ENCODE measurements at regions not wholly inside any gene's neighbourhood (a gene's known extent, or its start where the extent isn't known, plus 50 kb on each side); places are given as distances from the start of the nearest gene placed in this dataset.

DNA sequence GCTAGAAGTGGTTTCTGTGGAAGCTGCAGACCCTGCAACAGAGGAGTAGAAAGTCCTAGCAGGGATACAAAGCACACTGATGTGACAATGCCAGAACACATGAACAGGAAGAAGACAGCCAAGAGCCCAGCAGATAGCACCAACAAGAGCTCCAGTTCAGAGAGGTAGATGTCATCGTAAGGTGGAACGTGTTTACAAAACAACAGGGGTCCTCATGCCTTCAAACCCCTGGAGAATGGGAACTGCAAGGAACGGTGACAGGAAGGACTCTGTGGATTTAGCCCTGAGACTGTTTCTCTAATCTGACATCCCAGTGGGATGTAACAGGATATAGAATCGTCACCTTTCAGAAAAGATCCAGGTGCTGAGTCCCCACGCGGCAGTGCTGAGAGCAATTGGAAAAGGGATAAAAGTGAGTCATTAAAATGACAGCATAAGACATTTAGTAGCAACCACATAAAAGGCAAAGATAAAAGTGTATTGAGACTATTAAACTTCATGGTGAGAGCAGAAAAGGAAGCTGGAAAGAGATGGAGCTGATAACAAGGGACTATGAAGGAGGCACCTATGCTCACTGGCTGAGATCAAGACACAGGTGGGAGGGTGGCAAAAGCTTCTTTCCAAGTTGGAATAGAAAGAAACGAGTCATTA lies 195.2 kb downstream of the FBXO15 start:
- DNase-seq (ENCODE audit: low spot score), result no peak
- in situ Hi-C loops (cut with MboI; ENCODE audit: low sequenced_read_pairs, unreplicated experiment), result no loop called here
- TF ChIP-seq, protein P1, sequence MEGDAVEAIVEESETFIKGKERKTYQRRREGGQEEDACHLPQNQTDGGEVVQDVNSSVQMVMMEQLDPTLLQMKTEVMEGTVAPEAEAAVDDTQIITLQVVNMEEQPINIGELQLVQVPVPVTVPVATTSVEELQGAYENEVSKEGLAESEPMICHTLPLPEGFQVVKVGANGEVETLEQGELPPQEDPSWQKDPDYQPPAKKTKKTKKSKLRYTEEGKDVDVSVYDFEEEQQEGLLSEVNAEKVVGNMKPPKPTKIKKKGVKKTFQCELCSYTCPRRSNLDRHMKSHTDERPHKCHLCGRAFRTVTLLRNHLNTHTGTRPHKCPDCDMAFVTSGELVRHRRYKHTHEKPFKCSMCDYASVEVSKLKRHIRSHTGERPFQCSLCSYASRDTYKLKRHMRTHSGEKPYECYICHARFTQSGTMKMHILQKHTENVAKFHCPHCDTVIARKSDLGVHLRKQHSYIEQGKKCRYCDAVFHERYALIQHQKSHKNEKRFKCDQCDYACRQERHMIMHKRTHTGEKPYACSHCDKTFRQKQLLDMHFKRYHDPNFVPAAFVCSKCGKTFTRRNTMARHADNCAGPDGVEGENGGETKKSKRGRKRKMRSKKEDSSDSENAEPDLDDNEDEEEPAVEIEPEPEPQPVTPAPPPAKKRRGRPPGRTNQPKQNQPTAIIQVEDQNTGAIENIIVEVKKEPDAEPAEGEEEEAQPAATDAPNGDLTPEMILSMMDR (IDR thresholded peaks at IDR 0.05; ENCODE audit: borderline replicate concordance, control extremely low read depth, extremely low read depth, insufficient read depth, missing control alignments), result no peak

DNA sequence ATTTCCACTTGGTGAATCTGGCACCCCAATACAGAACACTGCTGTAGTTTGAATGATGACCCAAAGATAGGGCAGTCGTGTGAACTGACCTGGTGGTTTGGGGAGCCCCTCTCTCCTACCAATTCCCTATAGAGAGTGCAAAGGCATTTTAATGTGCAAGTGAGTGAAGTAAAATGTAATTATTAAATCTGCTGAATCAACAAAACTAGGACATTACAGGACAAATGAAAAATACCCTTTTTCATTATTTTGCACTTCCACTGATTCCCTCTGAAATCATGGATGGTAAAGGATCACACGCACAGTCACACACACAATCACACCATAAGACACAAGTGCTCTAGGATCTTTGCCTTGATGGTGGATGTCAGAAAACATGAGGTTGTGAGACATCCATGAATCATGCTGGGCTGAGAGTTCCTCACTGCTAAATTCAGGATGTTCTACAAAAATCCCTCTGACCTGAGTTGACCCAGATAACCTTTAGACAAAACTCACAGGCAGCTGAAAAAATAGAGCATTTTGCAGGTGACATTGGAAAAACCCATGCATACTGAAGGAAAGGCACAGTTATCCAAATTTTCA lies 197.4 kb downstream of the FBXO15 start:
- in situ Hi-C loops (cut with MboI; ENCODE audit: low sequenced_read_pairs, unreplicated experiment), result no loop called here
- TF ChIP-seq, protein P1 (IDR thresholded peaks at IDR 0.05; ENCODE audit: borderline replicate concordance, control extremely low read depth, extremely low read depth, insufficient read depth, missing control alignments), result no peak
- DNase-seq (ENCODE audit: low spot score), result no peak

DNA sequence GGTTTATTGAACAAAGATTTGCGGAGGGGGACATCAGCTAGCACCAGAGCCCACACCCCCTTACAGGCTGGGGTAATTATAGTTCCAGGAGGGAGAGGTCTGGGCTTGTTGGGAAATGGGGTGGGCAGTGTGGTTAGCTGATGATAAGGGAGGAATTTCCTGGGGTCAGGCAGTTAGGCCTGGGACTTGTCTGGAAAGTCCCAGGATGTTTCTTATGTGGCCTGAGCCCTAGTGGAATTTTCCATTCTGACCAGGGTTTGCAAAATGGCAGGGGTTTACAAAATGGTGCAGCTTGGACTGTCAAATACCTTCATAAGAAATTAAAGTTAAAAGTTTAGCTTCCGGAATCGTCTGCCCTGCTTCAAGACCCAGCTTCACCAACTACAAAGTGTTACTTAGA lies 199.1 kb downstream of the FBXO15 start:
- TF ChIP-seq, protein P1 (IDR thresholded peaks at IDR 0.05; ENCODE audit: borderline replicate concordance, control extremely low read depth, extremely low read depth, insufficient read depth, missing control alignments), result no peak
- DNase-seq (ENCODE audit: low spot score), result no peak
- in situ Hi-C loops (cut with MboI; ENCODE audit: low sequenced_read_pairs, unreplicated experiment), result loop anchor here (25.0 kb wide), 1 partner anchor 111 kb away; no protein-coding TSS in a partner anchor

DNA sequence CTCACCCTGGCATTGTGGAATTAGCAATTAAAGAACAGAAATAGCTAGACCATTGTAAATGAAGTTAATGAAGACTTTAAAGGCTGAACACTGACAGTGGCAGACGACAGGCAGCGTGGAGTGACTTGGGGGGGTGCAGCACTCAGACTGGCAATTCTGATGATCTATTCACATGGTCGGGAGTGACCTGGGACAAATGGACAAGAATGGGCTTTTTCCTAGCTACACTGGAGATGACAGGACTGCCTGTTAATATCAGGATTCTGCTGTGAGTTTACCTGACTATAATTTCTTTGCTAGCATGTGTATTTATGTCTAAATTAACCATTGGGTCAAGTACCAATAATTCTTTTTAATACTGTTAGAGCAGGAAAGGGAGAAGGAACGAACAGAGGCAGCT lies 199.6 kb downstream of the FBXO15 start:
- in situ Hi-C loops (cut with MboI; ENCODE audit: low sequenced_read_pairs, unreplicated experiment), result loop anchor here (25.0 kb wide), 1 partner anchor 111 kb away; no protein-coding TSS in a partner anchor
- DNase-seq (ENCODE audit: low spot score), result no peak
- TF ChIP-seq, protein P1 (IDR thresholded peaks at IDR 0.05; ENCODE audit: borderline replicate concordance, control extremely low read depth, extremely low read depth, insufficient read depth, missing control alignments), result no peak

DNA sequence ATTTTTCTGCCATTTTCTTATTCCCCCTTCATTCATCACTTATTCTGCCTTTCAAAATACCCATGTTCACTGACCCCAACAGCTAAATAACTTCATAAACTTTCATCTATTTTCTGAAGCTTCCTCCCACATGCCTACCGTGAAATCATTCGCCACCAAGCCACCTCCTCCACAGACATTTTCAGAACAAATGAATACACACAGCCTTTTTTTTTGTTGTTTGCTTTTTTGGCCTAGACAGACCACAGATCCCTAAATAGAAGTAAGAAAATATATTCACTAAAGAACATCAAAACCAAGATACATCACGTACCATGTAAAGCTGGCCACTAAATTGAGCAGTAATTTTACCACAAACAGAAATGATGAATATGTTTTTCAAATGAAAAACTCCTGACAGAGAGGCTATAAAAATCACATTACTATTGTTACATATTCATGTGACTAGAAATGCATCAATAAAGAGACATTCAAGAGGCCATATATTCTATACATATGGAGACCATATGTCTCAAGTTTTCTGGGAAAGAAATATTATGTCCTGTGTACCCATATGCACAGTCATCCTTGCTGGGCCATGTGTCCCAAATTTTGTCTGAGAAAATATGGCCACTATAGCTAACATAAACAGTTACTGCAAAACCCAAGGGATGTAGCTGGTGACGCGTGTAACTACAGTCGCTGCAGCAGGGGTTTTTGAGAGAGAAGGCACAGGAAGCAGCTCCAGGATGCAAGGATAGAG lies 200.3 kb downstream of the FBXO15 start:
- TF ChIP-seq, protein P1 (IDR thresholded peaks at IDR 0.05; ENCODE audit: borderline replicate concordance, control extremely low read depth, extremely low read depth, insufficient read depth, missing control alignments), result no peak
- no peak for DNase-seq (ENCODE audit: low spot score)
- in situ Hi-C loops (cut with MboI; ENCODE audit: low sequenced_read_pairs, unreplicated experiment), result loop anchor here (25.0 kb wide), 1 partner anchor 110 kb away; no protein-coding TSS in a partner anchor

DNA sequence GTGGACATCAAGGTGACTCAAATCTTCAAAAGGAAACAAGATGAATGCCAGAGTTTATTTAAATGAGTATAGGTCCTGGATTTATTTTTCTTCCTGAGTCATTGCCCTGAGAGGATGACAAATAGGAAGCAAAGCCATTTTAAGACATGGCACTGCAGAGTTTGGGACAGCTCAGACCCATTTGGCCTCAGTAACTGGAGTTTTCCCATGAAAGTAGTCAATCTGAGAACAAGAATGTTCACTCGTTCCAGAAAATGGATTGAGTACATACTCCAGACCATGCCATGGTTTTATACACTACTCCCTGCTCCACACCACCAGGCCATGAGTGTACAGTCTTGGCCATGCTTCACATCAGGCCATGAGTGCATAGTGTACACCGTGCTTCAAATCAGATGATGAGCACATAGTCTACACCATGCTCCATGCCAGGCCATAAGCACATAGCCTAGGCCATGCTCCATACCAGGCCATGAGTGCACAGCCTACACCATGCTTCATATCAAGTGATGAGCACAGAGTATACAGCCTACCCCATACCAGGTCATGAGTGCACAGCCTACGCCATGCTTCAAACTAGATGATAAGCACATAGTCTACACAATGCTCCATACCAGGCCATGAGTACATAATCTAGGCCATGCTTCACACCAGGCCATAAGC lies 202.4 kb downstream of the FBXO15 start:
- TF ChIP-seq, protein P1 (IDR thresholded peaks at IDR 0.05; ENCODE audit: borderline replicate concordance, control extremely low read depth, extremely low read depth, insufficient read depth, missing control alignments), result no peak

More for the DNA sequence above, 202.4 kb downstream of the FBXO15 start:
- no peak for DNase-seq (ENCODE audit: low spot score)
- in situ Hi-C loops (cut with MboI; ENCODE audit: low sequenced_read_pairs, unreplicated experiment), result loop anchor here (25.0 kb wide), 1 partner anchor 108 kb away; no protein-coding TSS in a partner anchor

Data from GM13976 (cell line).